ENCODE measurements at regions not wholly inside any gene's neighbourhood (a gene's known extent, or its start where the extent isn't known, plus 50 kb on each side); places are given as distances from the start of the nearest gene placed in this dataset.
A peak's percentile ranks its signal among the peaks of the same experiment; 100 is the strongest.
"Not testable (repeated sequence)": the region's sequence is repeated elsewhere in the genome, so short reads cannot be mapped to it uniquely, and the experiment has no call there.

DNA sequence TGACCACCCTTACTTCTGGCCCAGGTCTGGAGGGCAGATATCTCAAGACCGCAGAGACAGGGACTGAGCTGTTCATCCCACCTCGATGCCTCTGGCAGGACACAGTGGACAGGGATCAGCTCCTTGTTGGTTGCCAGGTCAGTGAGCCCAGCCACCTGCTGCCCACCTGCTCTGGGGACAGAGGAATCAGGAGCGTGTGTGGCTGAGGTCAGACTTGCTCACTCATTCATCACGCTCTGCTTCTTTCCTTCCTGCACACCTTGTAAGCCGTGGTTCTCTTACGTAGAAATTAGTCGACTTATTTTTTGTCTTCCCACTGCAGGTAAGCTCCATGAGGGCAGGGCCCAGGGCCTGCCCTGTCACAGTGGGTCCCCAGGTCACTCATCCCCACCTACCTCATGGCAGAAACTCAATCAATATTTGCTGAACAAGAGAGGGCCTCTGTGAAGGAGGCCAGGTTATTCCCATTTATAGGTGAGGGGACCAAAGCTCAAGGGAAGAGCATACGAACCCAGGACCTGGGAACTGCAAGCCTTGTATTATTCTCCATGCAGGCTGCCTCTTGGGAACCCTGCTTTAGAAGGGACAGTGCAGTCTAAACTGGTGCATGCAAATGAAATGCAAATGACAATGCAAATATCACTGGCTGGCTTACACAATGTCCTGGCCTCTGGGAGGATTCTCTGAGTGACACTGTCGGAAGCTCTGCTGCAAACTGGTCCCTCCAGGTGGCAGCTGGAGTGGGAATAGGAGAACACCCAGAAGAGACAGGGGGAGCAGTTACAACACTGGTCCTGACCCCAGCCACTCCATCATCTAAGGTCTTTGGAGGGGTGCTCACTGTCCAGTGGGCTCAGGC, 58.4 kb upstream of the PAX7 start:
- DNase-seq (ENCODE audit: low read depth), result no peak
- Histone ChIP-seq H3K27me3 (ENCODE audit: control insufficient read depth, insufficient read depth, low read length) (peaks cover 7% of the 10 kb centered on the region), H3K4me3 (ENCODE audit: low read depth, low read length) (no peak overlapping the region), H3K36me3 (ENCODE audit: control insufficient read depth, insufficient read depth, low read length) (no peaks in the 10 kb centered on the region)
- no peak for TF ChIP-seq CTCF (IDR thresholded peaks at IDR 0.05; ENCODE audit: insufficient read depth, low read length, poor library complexity, severe bottlenecking)

DNA sequence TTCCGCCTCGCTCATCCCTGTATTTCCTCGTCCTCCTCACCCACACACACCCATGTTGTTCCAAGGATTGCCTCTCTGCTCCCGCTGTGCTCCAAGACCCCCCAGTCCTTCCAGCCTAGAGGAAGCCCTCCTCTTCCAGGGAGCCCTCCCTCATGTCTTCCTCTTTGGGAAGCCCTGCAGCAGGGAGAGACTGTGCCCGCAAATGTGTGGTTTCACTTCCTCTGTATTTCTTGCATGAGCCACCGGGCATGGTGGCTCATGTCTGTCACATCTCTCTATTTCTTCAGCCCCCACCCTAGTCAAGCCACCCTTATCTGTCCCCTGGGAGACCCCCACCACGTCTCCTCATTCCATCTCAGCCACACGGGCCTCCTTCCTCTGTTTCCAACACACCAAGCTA, 57.5 kb upstream of the PAX7 start:
- H3K36me3 ChIP-seq (ENCODE audit: control insufficient read depth, insufficient read depth, low read length), result no peaks in the 10 kb centered on the region
- TF ChIP-seq CTCF (IDR thresholded peaks at IDR 0.05; ENCODE audit: insufficient read depth, low read length, poor library complexity, severe bottlenecking), result no peak
- no peak overlapping the region for H3K4me3 ChIP-seq (ENCODE audit: low read depth, low read length)
- peaks cover 7% of the 10 kb centered on the region for H3K27me3 ChIP-seq (ENCODE audit: control insufficient read depth, insufficient read depth, low read length)
- DNase-seq (ENCODE audit: low read depth), result no peak

DNA sequence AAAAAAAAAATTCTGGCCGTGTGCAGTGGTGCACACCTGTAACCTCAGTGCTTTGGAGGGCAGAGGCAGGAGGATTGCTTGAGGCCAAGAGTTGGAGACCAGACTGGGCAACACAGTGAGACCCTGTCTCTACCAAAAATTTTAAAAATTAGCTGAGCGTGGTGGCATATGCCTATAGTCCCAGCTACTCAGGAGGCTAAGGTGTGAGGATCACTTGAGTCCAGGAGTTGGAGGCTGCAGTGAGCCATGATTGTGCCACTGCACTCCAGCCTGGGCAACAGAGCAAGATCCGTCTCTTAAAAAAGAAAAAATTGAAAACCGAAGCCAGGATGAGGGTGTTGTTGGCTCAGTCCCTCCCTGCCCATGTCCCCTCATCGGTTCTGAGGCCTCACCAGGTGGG, 55.9 kb upstream of the PAX7 start:
- no peak overlapping the region for H3K4me3 ChIP-seq (ENCODE audit: low read depth, low read length)
- DNase-seq (ENCODE audit: low read depth), result no peak
- H3K36me3 ChIP-seq (ENCODE audit: control insufficient read depth, insufficient read depth, low read length), result no peaks in the 10 kb centered on the region
- H3K27me3 ChIP-seq (ENCODE audit: control insufficient read depth, insufficient read depth, low read length), result peaks cover 7% of the 10 kb centered on the region
- TF ChIP-seq CTCF (IDR thresholded peaks at IDR 0.05; ENCODE audit: insufficient read depth, low read length, poor library complexity, severe bottlenecking), result no peak

DNA sequence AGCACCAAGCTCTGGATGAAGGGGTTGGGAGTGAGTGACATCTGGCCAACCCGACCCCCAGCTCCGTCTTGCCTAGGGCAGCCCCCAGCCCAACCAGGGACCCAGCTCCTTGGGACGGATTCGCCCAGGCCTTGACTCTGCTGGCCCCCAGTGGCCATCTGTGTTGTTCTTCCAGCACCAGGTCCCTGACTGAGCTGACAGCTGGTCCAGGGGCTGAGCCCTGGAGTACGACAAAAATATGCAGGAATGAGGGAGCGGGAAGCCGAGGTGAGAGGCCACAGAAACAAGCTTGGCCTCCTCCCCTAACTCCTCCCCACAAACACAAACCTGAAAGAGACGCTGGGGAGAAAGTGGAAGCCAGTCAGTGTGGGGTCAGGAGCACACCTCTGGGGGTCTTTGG, 55.0 kb upstream of the PAX7 start:
- no peak for DNase-seq (ENCODE audit: low read depth)
- Histone ChIP-seq H3K27me3 (ENCODE audit: control insufficient read depth, insufficient read depth, low read length) (peaks cover 7% of the 10 kb centered on the region), H3K4me3 (ENCODE audit: low read depth, low read length) (no peak overlapping the region), H3K36me3 (ENCODE audit: control insufficient read depth, insufficient read depth, low read length) (no peaks in the 10 kb centered on the region)
- peak; percentile 44 for TF ChIP-seq CTCF (IDR thresholded peaks at IDR 0.05; ENCODE audit: insufficient read depth, low read length, poor library complexity, severe bottlenecking)

- Histone ChIP-seq H3K36me3 (ENCODE audit: control insufficient read depth, insufficient read depth, low read length) (no peaks in the 10 kb centered on the region), H3K4me3 (ENCODE audit: low read depth, low read length) (no peak overlapping the region), H3K27me3 (ENCODE audit: control insufficient read depth, insufficient read depth, low read length) (peaks cover 8% of the 10 kb centered on the region)
- TF ChIP-seq CTCF (IDR thresholded peaks at IDR 0.05; ENCODE audit: insufficient read depth, low read length, poor library complexity, severe bottlenecking), result no peak
- DNase-seq (ENCODE audit: low read depth), result no peak
These were observed 52.4 kb upstream of the PAX7 start for GRCh38 chr1:18578271-18578670.

DNA sequence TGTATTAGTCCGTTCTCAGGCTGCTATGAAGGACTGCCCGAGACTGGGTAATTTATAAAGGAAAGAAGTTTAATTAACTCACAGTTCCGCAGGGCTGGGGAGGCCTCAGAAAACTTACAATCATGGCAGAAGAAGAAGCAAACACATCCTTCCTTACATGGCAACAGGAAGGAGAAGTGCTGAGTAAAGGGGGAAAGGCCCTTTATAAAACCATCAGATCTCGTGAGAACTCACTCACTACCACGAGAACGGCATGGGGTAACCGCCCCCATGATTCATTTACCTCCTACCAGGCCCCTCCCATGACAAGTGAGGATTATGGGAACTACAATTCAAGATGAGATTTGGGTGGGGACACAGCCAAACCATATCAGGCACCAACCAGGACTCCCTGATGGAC, 51.4 kb upstream of the PAX7 start:
- DNase-seq (ENCODE audit: low read depth); H3K36me3 ChIP-seq (ENCODE audit: control insufficient read depth, insufficient read depth, low read length): not testable (repeated sequence)

More for the DNA sequence above, 51.4 kb upstream of the PAX7 start:
- H3K27me3 ChIP-seq (ENCODE audit: control insufficient read depth, insufficient read depth, low read length); H3K4me3 ChIP-seq (ENCODE audit: low read depth, low read length): not testable (repeated sequence)
